Islet precursor cell (in vitro differentiated cells): ENCODE measurements at regions not wholly inside any gene's neighbourhood (a gene's known extent, or its start where the extent isn't known, plus 50 kb on each side); places are given as distances from the start of the nearest gene placed in this dataset.
"Not testable (repeated sequence)": the region's sequence is repeated elsewhere in the genome, so short reads cannot be mapped to it uniquely, and the experiment has no call there.

ENCODE experiments used
- DNase-seq: peaks from one replicate; pipeline ENCODE4 v3.0.0-alpha.2; 2018

- DNase-seq, result not testable (repeated sequence)
These were observed 3960.2 kb upstream of the TPTE start for GRCh38 chr21:6561168-6561567.

DNA sequence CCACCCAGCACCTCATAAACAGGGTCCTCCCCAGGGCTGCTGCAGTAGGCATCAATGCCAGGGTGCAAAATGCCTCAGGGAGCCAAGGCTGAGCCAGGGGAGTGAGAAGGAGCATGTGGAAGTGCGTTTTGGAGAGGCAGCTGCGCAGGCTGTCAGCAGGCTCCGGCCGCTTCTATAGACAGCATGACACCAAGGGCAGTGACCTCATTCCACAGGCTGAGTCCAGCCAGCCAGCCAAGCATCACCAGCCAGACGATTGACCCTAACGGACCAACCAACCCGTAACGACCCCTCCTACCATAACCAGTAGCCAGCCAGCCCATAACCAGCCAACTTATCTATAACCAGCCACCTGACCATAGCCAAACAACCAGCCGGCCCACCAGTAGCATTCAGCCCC, 3959.8 kb upstream of the TPTE start:
- not testable (repeated sequence) for DNase-seq

GRCh38 chr21:6564543-6565166, 3956.7 kb upstream of the TPTE start:
- DNase-seq, result not testable (repeated sequence)

GRCh38 chr21:6565190-6566094, 3955.9 kb upstream of the TPTE start:
- peak; percentile 23 for DNase-seq

GRCh38 chr21:6567542-6567941, 3953.8 kb upstream of the TPTE start:
- DNase-seq, result not testable (repeated sequence)

- DNase-seq, result not testable (repeated sequence)
These were observed 3952.2 kb upstream of the TPTE start for GRCh38 chr21:6569152-6569551.

DNA sequence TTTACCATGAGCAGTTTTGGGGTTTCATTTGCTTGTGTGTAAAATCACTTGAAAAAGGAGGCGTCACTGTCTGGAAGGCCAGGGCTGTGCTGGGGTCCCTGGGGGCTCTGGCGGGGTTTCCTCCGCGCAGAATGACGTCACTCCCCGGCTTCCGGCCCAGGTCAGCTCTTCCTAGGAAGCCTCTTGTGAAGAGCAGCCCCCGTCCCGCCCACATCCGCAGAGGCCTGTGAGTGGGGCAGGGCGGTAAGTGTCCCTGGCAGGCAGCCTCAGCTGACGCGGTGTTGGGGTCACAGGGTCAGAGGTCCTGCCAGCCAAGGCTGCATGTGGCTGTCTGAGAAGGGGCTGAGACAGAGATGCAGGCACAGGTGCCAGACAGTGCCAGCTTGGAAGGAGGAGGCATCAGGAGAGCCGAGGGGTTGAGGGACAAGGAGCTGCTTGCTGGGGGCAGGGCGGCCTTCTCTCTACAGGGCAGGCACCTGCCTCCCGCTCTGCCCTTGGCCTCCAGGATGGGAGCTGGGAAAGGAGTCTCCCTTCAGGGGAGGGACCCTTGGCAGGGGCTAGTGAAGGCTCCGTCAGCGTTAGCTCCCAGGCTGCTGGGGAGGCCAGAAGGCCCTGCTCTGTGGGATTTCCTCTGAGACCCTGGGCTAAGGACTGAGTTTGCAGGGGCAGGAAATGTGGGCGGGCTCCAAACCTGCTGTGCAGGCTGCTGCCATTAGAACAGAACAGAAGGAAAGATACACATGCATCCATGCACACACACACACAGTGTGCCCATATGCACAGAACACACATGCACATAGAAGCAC, 3951.6 kb upstream of the TPTE start:
- DNase-seq, result not testable (repeated sequence)

- not testable (repeated sequence) for DNase-seq
These were observed 3950.5 kb upstream of the TPTE start for GRCh38 chr21:6570700-6571368.

- not testable (repeated sequence) for DNase-seq
These were observed 3947.8 kb upstream of the TPTE start for GRCh38 chr21:6573576-6573975.

DNA sequence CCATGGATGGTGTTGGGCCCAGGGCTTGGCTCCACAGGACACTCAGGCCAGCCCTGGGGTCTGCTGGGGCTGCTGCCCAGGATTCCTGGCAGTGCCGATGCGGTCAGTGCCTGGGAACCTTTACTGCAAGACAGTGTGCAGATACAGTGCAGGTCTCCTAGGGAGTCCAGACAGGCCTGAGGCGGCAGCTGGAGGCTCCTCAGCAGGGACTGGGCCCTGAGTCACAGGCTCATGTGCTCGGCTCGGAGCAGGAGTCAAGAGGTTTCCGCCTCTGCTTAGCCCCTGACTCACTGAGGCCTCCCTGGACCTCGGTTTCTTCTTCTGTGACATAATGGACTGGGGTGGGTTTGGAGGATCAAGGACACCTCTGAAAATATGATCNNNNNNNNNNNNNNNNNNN, 3941.6 kb upstream of the TPTE start:
- not testable (repeated sequence) for DNase-seq
